ENCODE measurements at regions not wholly inside any gene's neighbourhood (a gene's known extent, or its start where the extent isn't known, plus 50 kb on each side); places are given as distances from the start of the nearest gene placed in this dataset.
A peak's percentile ranks its signal among the peaks of the same experiment; 100 is the strongest.
"Not testable (repeated sequence)": the region's sequence is repeated elsewhere in the genome, so short reads cannot be mapped to it uniquely, and the experiment has no call there.

DNA sequence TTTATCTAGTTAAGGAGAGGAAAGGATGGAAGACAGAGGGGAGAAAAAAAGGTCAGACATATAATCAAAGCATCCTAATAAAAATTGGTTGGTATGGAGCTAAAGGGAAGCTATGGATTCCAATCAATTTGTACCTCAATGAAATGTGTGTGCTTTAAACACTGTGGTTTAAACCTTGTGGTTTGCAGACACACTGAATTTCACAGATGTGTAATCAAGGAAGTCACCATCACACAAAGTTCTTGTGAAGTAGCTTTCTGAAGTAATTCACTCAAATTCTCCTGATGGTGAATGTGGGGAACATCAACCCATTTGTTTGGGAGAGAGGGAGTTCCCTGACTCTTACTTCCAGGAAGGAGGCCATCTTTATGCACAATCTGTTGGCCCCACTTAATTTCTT is 243.3 kb upstream of the KRR1 start:
- intact Hi-C loops (cut with micrococcal nuclease) = no loop called here
- H3K27me3 ChIP-seq (ENCODE audit: control insufficient read depth in 2 of 2, insufficient read depth in 2 of 2, low read length in 2 of 2) = no peaks in the 10 kb centered on the region
- Mint-ChIP-seq H3K4me3 (peak overlapping the region in 1 of 10 donors; percentile 6), H3K36me3 (no peaks in the 10 kb centered on the region), H3K27ac (no peak overlapping the region), H3K4me1 (peaks cover 0 to 15% (median 6%) of the 10 kb centered on the region in 7 donors), H3K27me3 (peaks cover 0 to 11% (median 0%) of the 10 kb centered on the region in 5 donors), H3K9me3 (no peaks in the 10 kb centered on the region)
- ATAC-seq (no peak), DNase-seq (no peak)
- no peaks in the 10 kb centered on the region for H3K9me3 ChIP-seq (ENCODE audit: control insufficient read depth in 2 of 3, low read length in 3 of 3)
- H3K4me3 ChIP-seq (ENCODE audit: low read length) = no peak overlapping the region
- ChIA-PET POLR2A (no interaction called here), CTCF (no interaction called here)
- no peaks in the 10 kb centered on the region for H3K4me1 ChIP-seq (ENCODE audit: control insufficient read depth in 2 of 2, insufficient read depth in 2 of 2, low read length in 2 of 2)
- H3K36me3 ChIP-seq (ENCODE audit: control insufficient read depth in 2 of 3, insufficient read depth in 3 of 3, low read length in 3 of 3) = no peaks in the 10 kb centered on the region
- H3K27ac ChIP-seq (ENCODE audit: low read depth, low read length) = no peak overlapping the region

GRCh38 chr12:75754141-75754540 is 242.7 kb upstream of the KRR1 start:
- ChIA-PET POLR2A (no interaction called here), CTCF (no interaction called here)
- no peaks in the 10 kb centered on the region for H3K36me3 ChIP-seq (ENCODE audit: control insufficient read depth in 2 of 3, insufficient read depth in 3 of 3, low read length in 3 of 3)
- no peaks in the 10 kb centered on the region for H3K9me3 Mint-ChIP-seq
- intact Hi-C loops (cut with micrococcal nuclease) = no loop called here
- H3K27me3 ChIP-seq (ENCODE audit: control insufficient read depth in 2 of 2, insufficient read depth in 2 of 2, low read length in 2 of 2) = no peaks in the 10 kb centered on the region
- no peak overlapping the region for H3K4me3 Mint-ChIP-seq
- no peak overlapping the region for H3K4me3 ChIP-seq (ENCODE audit: low read length)
- DNase-seq = no peak
- no peaks in the 10 kb centered on the region for H3K36me3 Mint-ChIP-seq
- peaks cover 0 to 11% (median 0%) of the 10 kb centered on the region in 5 donors for H3K27me3 Mint-ChIP-seq
- no peaks in the 10 kb centered on the region for H3K4me1 ChIP-seq (ENCODE audit: control insufficient read depth in 2 of 2, insufficient read depth in 2 of 2, low read length in 2 of 2)
- no peak overlapping the region for H3K27ac ChIP-seq (ENCODE audit: low read depth, low read length)
- ATAC-seq = no peak
- peaks cover 0 to 15% (median 6%) of the 10 kb centered on the region in 7 donors for H3K4me1 Mint-ChIP-seq
- no peaks in the 10 kb centered on the region for H3K9me3 ChIP-seq (ENCODE audit: control insufficient read depth in 2 of 3, low read length in 3 of 3)
- H3K27ac Mint-ChIP-seq = no peak overlapping the region

DNA sequence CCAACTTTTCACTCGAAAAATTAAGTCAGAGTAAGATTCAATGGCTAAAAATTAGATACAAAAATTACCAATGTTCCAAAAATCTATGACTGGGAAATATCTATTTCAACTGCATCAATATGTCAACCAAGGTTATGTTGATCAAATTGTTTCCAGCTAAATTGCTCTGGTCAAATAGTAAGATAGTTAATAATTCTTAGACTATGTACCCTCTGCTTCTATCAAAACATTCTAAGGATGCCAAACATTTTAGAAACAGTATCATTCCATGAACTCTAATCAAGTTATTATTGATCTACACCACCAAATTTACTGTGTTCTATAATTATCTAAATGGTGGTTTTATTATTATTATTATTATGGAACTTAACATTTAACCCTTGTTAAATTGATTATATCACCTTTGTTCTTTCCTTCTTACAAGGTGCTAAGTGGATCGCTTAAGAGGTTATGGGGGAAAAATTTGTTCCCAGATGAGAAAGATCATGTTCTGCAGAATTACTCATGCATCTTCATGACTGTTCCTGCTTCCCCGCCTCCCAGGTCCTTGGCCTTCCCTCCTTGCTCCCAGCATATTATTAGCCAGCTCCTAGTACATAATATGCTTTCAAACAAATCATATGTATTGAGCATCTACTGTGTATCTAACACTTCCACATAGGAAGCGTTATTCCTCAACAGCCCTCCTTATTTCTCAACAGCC is 240.5 kb upstream of the KRR1 start:
- H3K27ac ChIP-seq (ENCODE audit: low read depth, low read length) = no peak overlapping the region
- H3K36me3 ChIP-seq (ENCODE audit: control insufficient read depth in 2 of 3, insufficient read depth in 3 of 3, low read length in 3 of 3) = no peaks in the 10 kb centered on the region
- intact Hi-C loops (cut with micrococcal nuclease) = no loop called here
- H3K4me3 ChIP-seq (ENCODE audit: low read length) = no peak overlapping the region
- no peak overlapping the region for H3K27ac Mint-ChIP-seq
- H3K9me3 Mint-ChIP-seq = peaks cover 0 to 3% (median 0%) of the 10 kb centered on the region in 11 donors
- no peak overlapping the region for H3K4me3 Mint-ChIP-seq
- ChIA-PET POLR2A (no interaction called here), CTCF (no interaction called here)
- ATAC-seq (no peak), DNase-seq (no peak)
- no peaks in the 10 kb centered on the region for H3K27me3 ChIP-seq (ENCODE audit: control insufficient read depth in 2 of 2, insufficient read depth in 2 of 2, low read length in 2 of 2)
- H3K4me1 ChIP-seq (ENCODE audit: control insufficient read depth in 2 of 2, insufficient read depth in 2 of 2, low read length in 2 of 2) = no peaks in the 10 kb centered on the region
- no peaks in the 10 kb centered on the region for H3K36me3 Mint-ChIP-seq
- H3K9me3 ChIP-seq (ENCODE audit: control insufficient read depth in 2 of 3, low read length in 3 of 3) = no peaks in the 10 kb centered on the region
- peaks cover 0 to 15% (median 4%) of the 10 kb centered on the region in 7 donors for H3K4me1 Mint-ChIP-seq
- peaks cover 0 to 11% (median 0%) of the 10 kb centered on the region in 5 donors for H3K27me3 Mint-ChIP-seq

DNA sequence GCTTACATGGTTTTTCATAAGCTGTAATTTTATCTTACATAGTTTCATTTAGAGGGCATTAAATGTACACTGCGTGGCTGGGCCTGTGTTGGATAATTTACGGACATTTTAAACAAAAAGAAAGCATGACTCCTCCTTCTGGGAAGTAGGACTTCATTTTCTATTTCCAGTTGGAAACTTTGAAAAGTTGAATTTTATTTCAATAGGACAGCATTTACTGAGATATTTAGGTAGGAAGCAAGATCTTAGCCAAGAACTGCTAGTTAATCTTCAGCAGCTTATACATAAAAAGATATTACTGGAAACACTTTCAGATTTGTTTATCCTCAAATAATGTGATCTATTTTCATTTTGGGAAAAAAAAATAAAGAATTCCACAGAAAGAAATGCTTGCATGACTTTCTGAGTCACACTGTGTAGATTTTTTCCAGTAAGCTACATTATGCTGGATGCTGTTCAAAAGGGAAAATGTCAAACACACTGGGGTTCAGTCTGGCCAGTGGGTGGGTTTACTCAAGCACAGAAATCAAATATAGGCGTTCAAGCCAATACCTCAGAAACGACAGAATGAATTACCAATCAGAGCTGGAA is 239.4 kb upstream of the KRR1 start:
- intact Hi-C loops (cut with micrococcal nuclease) = no loop called here
- H3K9me3 ChIP-seq (ENCODE audit: control insufficient read depth in 2 of 3, low read length in 3 of 3) = no peaks in the 10 kb centered on the region
- ATAC-seq (no peak), DNase-seq (no peak)
- no peak overlapping the region for H3K4me3 Mint-ChIP-seq
- CTCF ChIA-PET = no interaction called here
- no peak overlapping the region for H3K4me3 ChIP-seq (ENCODE audit: low read length)
- no peaks in the 10 kb centered on the region for H3K36me3 Mint-ChIP-seq
- H3K9me3 Mint-ChIP-seq = peaks cover 0 to 5% (median 0%) of the 10 kb centered on the region in 11 donors
- H3K27ac Mint-ChIP-seq = no peak overlapping the region
- H3K27me3 Mint-ChIP-seq = peaks cover 0 to 14% (median 0%) of the 10 kb centered on the region in 5 donors
- no peaks in the 10 kb centered on the region for H3K36me3 ChIP-seq (ENCODE audit: control insufficient read depth in 2 of 3, insufficient read depth in 3 of 3, low read length in 3 of 3)
- peaks cover 0 to 15% (median 4%) of the 10 kb centered on the region in 7 donors for H3K4me1 Mint-ChIP-seq
- POLR2A ChIA-PET = no interaction called here
- no peak overlapping the region for H3K27ac ChIP-seq (ENCODE audit: low read depth, low read length)
- H3K4me1 ChIP-seq (ENCODE audit: control insufficient read depth in 2 of 2, insufficient read depth in 2 of 2, low read length in 2 of 2) = no peaks in the 10 kb centered on the region
- H3K27me3 ChIP-seq (ENCODE audit: control insufficient read depth in 2 of 2, insufficient read depth in 2 of 2, low read length in 2 of 2) = no peaks in the 10 kb centered on the region

DNA sequence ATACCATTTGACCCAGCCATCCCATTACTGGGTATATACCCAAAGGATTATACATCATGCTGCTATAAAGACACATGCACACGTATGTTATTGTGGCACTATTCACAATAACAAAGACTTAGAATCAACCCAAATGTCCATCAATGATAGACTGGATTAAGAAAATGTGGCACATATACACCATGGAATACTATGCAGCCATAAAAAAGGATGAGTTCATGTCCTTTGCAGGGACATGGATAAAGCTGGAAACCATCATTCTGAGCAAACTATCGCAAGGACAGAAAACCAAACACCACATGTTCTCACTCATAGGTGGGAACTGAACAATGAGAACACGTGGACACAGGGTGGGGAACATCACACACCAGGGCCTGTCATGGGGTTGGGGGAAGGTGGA is 237.6 kb upstream of the KRR1 start:
- peaks cover 0 to 18% (median 4%) of the 10 kb centered on the region in 5 donors for H3K27me3 Mint-ChIP-seq
- H3K9me3 ChIP-seq (ENCODE audit: control insufficient read depth in 2 of 3, low read length in 3 of 3); POLR2A ChIA-PET; CTCF ChIA-PET; H3K4me1 Mint-ChIP-seq; H3K36me3 ChIP-seq (ENCODE audit: control insufficient read depth in 2 of 3, insufficient read depth in 3 of 3, low read length in 3 of 3); H3K4me3 ChIP-seq (ENCODE audit: low read length); H3K27ac Mint-ChIP-seq; ATAC-seq; H3K27me3 ChIP-seq (ENCODE audit: control insufficient read depth in 2 of 2, insufficient read depth in 2 of 2, low read length in 2 of 2); DNase-seq; intact Hi-C loops (cut with micrococcal nuclease); H3K36me3 Mint-ChIP-seq; H3K4me1 ChIP-seq (ENCODE audit: control insufficient read depth in 2 of 2, insufficient read depth in 2 of 2, low read length in 2 of 2); H3K27ac ChIP-seq (ENCODE audit: low read depth, low read length); H3K4me3 Mint-ChIP-seq; H3K9me3 Mint-ChIP-seq: not testable (repeated sequence)

DNA sequence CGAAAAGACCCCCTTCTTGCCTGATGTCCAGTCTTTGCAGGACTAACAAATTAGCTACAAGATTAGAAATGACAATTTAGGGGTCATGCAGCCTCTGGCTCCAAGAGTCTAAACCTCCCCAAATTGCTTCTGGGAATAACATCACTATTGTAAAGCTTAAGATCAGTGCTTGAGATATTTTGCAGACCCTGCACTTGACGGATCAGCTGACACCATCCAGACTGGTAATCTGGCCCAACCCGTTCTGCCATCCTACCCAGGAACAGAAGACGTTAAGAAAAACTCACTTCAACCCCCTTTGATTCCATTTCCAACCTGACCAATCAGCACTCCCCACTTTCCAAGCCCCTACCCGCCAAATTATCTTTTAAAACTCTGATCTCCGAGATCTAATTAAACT is 236.7 kb upstream of the KRR1 start:
- no peak for DNase-seq
- no peak for ATAC-seq
- H3K36me3 ChIP-seq (ENCODE audit: control insufficient read depth in 2 of 3, insufficient read depth in 3 of 3, low read length in 3 of 3) = no peaks in the 10 kb centered on the region
- intact Hi-C loops (cut with micrococcal nuclease) = no loop called here
- Mint-ChIP-seq H3K4me3 (no peak overlapping the region), H3K27ac (no peak overlapping the region), H3K9me3 (peaks cover 0 to 5% (median 0%) of the 10 kb centered on the region in 11 donors), H3K27me3 (peaks cover 0 to 19% (median 4%) of the 10 kb centered on the region in 5 donors), H3K36me3 (no peaks in the 10 kb centered on the region), H3K4me1 (no peaks in the 10 kb centered on the region)
- no peaks in the 10 kb centered on the region for H3K4me1 ChIP-seq (ENCODE audit: control insufficient read depth in 2 of 2, insufficient read depth in 2 of 2, low read length in 2 of 2)
- no peaks in the 10 kb centered on the region for H3K27me3 ChIP-seq (ENCODE audit: control insufficient read depth in 2 of 2, insufficient read depth in 2 of 2, low read length in 2 of 2)
- ChIA-PET CTCF (no interaction called here), POLR2A (no interaction called here)
- no peaks in the 10 kb centered on the region for H3K9me3 ChIP-seq (ENCODE audit: control insufficient read depth in 2 of 3, low read length in 3 of 3)
- H3K4me3 ChIP-seq (ENCODE audit: low read length) = no peak overlapping the region
- H3K27ac ChIP-seq (ENCODE audit: low read depth, low read length) = no peak overlapping the region

DNA sequence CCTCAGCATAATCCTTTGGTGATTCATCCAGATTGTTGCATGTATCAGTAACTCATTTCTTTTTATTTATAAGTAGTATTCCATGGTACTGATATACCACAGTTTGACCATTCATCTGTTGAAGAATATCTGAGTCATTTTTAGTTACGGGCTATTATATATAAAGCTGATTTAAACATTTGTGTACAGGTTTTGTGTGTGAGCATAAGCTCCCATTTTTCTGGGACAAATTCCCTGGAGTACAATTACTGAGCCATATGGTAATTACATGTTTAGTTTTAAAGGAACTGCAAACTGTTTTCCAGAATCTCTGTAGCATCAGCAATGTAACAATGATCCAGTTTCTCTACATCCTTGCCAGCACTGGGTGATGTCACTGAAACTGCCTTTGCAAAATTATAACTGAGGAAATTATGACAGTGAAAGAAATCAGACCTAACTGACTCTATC is 236.2 kb upstream of the KRR1 start:
- no peaks in the 10 kb centered on the region for H3K4me1 Mint-ChIP-seq
- Histone ChIP-seq H3K9me3 (ENCODE audit: control insufficient read depth in 2 of 3, low read length in 3 of 3) (no peaks in the 10 kb centered on the region), H3K4me1 (ENCODE audit: control insufficient read depth in 2 of 2, insufficient read depth in 2 of 2, low read length in 2 of 2) (no peaks in the 10 kb centered on the region), H3K27me3 (ENCODE audit: control insufficient read depth in 2 of 2, insufficient read depth in 2 of 2, low read length in 2 of 2) (no peaks in the 10 kb centered on the region), H3K27ac (ENCODE audit: low read depth, low read length) (no peak overlapping the region), H3K36me3 (ENCODE audit: control insufficient read depth in 2 of 3, insufficient read depth in 3 of 3, low read length in 3 of 3) (no peaks in the 10 kb centered on the region), H3K4me3 (ENCODE audit: low read length) (no peak overlapping the region)
- no peak overlapping the region for H3K4me3 Mint-ChIP-seq
- intact Hi-C loops (cut with micrococcal nuclease) = no loop called here
- ChIA-PET CTCF (no interaction called here), POLR2A (no interaction called here)
- H3K36me3 Mint-ChIP-seq = no peaks in the 10 kb centered on the region
- H3K27ac Mint-ChIP-seq = no peak overlapping the region
- H3K9me3 Mint-ChIP-seq = peaks cover 0 to 5% (median 0%) of the 10 kb centered on the region in 11 donors
- ATAC-seq (no peak), DNase-seq (no peak)
- H3K27me3 Mint-ChIP-seq = peaks cover 0 to 24% (median 4%) of the 10 kb centered on the region in 5 donors

All from naive thymus-derived CD4-positive, alpha-beta T cell (primary cell).